ENCODE measurements at regions not wholly inside any gene's neighbourhood (a gene's known extent, or its start where the extent isn't known, plus 50 kb on each side); places are given as distances from the start of the nearest gene placed in this dataset.

DNA sequence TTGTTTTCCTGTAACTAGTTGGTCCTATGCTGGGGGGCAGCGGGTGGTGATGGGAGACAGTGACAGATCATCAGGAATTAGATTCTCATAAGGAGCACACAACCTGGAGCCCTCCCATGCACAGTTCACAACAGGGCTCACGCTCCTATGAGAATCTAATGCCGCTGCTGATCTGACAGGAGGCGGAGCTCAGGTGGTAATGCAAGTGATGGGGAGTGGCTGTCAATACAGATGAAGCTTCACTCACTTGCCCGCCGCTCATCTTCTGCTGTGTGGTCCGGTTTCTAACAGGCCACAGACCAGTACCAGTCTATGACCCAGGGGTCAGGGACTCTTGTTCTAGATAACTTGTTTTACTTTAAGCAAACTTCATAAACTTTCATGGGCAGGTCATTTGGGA is 205.3 kb upstream of the SLC14A2 start:
- TF ChIP-seq CTCF (conservative IDR thresholded peaks at IDR 0.05): no peak
- TF ChIP-seq ZFX (IDR thresholded peaks at IDR 0.05): no peak

Data from C4-2B (cell line).